ENCODE measurements at regions not wholly inside any gene's neighbourhood (a gene's known extent, or its start where the extent isn't known, plus 50 kb on each side); places are given as distances from the start of the nearest gene placed in this dataset.

DNA sequence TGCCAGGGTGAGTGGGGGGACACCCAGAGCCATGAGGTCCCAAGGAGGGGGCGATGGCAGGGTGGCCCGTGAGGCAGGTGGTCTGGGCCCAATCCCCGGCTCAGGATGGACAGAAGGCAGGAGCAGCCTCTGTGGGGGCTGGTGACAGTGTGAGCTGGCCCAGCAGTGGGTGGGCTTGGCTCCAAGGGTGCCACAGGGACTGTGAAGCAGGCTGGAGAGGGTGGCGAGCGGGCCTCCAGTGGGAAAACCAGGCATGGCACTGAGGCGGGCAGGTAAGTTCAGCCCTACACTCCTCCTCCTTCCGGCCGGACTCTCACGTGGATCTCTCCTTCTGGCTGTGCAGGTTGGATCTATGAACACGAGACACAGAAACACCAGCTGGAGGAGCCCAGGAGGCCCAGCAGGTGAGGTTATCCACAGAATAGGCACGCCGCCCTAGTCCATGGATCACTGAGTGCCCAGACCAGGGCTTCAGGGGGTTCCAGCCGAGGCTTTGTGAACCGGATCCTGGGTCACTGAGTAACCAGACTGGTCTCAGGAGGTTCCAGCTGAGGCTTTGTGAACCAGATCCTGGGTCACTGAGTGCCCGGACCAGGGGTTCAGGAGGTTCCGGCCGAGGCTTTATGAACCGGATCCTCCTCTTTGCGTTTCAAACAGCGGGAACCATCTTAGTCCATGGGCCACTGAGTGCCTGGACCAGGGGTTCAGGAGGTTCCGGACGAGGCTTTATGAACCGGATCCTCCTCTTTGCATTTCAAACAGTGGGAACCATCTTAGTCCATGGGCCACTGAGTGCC lies 76.4 kb upstream of the BHLHE23 start:
- H3K9me3 ChIP-seq: no peaks in the 10 kb centered on the region
- H3K4me3 ChIP-seq: no peak overlapping the region
- H3K27ac ChIP-seq: no peak overlapping the region
- TF ChIP-seq POLR2AphosphoS5 (IDR thresholded peaks at IDR 0.05; ENCODE audit: insufficient read depth in 1 of 2, low read depth in 1 of 2) (no peak), POLR2A (IDR thresholded peaks at IDR 0.05) (no peak)
- TF ChIP-seq, protein P1, sequence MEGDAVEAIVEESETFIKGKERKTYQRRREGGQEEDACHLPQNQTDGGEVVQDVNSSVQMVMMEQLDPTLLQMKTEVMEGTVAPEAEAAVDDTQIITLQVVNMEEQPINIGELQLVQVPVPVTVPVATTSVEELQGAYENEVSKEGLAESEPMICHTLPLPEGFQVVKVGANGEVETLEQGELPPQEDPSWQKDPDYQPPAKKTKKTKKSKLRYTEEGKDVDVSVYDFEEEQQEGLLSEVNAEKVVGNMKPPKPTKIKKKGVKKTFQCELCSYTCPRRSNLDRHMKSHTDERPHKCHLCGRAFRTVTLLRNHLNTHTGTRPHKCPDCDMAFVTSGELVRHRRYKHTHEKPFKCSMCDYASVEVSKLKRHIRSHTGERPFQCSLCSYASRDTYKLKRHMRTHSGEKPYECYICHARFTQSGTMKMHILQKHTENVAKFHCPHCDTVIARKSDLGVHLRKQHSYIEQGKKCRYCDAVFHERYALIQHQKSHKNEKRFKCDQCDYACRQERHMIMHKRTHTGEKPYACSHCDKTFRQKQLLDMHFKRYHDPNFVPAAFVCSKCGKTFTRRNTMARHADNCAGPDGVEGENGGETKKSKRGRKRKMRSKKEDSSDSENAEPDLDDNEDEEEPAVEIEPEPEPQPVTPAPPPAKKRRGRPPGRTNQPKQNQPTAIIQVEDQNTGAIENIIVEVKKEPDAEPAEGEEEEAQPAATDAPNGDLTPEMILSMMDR (IDR thresholded peaks at IDR 0.05): no peak
- DNase-seq (ENCODE audit: extremely low spot score in 2 of 2): no peak
- intact Hi-C loops (cut with DNase I): no loop called here
- H3K27me3 ChIP-seq: no peaks in the 10 kb centered on the region
- H3K36me3 ChIP-seq: no peaks in the 10 kb centered on the region
- no peaks in the 10 kb centered on the region for H3K4me1 ChIP-seq

DNA sequence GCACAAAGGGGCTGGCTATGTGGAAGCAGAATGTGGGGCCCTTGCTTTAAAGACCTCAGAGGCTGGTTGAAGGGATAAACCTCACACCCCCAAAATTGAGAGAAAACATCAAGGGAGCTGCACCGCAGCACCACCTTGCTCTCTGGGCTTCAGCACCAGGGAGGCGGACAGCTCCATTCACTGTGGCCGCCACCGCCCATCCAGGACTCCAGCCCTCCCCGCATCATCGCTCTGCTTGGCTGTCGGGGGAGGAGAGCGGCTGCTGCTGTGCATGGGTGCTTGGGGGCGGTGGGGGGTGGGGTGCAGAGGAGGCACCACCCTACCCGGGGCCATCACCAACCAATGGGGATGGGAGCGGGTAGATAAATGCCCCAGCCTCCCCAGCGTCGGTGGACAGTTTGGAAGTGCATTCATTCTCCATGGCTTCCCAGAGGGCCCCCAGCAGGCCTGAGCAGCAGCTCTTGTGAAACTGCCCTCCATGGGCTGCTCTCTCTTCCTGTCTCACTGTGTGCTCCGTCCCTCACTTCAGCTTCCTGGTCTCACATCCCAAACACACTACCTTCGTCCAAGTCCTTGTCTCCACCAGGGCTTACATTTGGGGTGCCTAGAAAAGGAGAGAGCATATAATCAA lies 75.7 kb upstream of the BHLHE23 start:
- no peaks in the 10 kb centered on the region for H3K4me1 ChIP-seq
- no peaks in the 10 kb centered on the region for H3K27me3 ChIP-seq
- H3K36me3 ChIP-seq: no peaks in the 10 kb centered on the region
- no peak for TF ChIP-seq POLR2A (IDR thresholded peaks at IDR 0.05)
- TF ChIP-seq, protein P1 (IDR thresholded peaks at IDR 0.05): no peak
- no peak for TF ChIP-seq POLR2AphosphoS5 (IDR thresholded peaks at IDR 0.05; ENCODE audit: insufficient read depth in 1 of 2, low read depth in 1 of 2)
- no peaks in the 10 kb centered on the region for H3K9me3 ChIP-seq
- no peak overlapping the region for H3K27ac ChIP-seq
- intact Hi-C loops (cut with DNase I): no loop called here
- DNase-seq (ENCODE audit: extremely low spot score in 2 of 2): no peak
- H3K4me3 ChIP-seq: no peak overlapping the region

DNA sequence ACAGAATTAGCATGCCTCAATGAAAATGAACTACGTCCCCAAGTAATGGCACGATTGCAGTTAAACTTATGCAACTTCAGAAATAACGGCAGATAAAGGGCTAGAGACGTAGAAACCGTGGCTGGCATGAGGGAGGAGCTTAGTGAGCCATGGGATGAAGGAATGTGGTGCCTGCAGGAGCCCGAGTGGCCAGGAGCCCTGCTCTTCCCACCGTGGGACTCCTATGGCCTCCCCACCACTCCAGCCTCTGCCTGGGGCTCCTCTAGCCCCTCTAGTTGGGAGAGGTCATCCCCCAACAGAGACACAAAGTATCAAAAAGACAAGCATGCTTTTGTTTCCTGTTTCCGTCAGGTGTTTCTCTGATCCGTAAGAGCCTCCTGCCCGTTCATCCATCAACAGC lies 75.1 kb upstream of the BHLHE23 start:
- intact Hi-C loops (cut with DNase I): no loop called here
- Histone ChIP-seq H3K27ac (no peak overlapping the region), H3K27me3 (no peaks in the 10 kb centered on the region), H3K9me3 (no peaks in the 10 kb centered on the region), H3K4me3 (no peak overlapping the region), H3K36me3 (no peaks in the 10 kb centered on the region), H3K4me1 (no peaks in the 10 kb centered on the region)
- TF ChIP-seq POLR2AphosphoS5 (IDR thresholded peaks at IDR 0.05; ENCODE audit: insufficient read depth in 1 of 2, low read depth in 1 of 2) (no peak), POLR2A (IDR thresholded peaks at IDR 0.05) (no peak)
- TF ChIP-seq, protein P1 (IDR thresholded peaks at IDR 0.05): no peak
- DNase-seq (ENCODE audit: extremely low spot score in 2 of 2): no peak

GRCh38 chr20:63081351-63081750 lies 74.6 kb upstream of the BHLHE23 start:
- no peaks in the 10 kb centered on the region for H3K9me3 ChIP-seq
- H3K27ac ChIP-seq: no peak overlapping the region
- H3K4me3 ChIP-seq: no peak overlapping the region
- no peaks in the 10 kb centered on the region for H3K27me3 ChIP-seq
- H3K36me3 ChIP-seq: no peaks in the 10 kb centered on the region
- intact Hi-C loops (cut with DNase I): no loop called here
- DNase-seq (ENCODE audit: extremely low spot score in 2 of 2): no peak
- H3K4me1 ChIP-seq: no peaks in the 10 kb centered on the region
- no peak for TF ChIP-seq POLR2AphosphoS5 (IDR thresholded peaks at IDR 0.05; ENCODE audit: insufficient read depth in 1 of 2, low read depth in 1 of 2)
- TF ChIP-seq POLR2A (IDR thresholded peaks at IDR 0.05): no peak
- TF ChIP-seq, protein P1 (IDR thresholded peaks at IDR 0.05): no peak

DNA sequence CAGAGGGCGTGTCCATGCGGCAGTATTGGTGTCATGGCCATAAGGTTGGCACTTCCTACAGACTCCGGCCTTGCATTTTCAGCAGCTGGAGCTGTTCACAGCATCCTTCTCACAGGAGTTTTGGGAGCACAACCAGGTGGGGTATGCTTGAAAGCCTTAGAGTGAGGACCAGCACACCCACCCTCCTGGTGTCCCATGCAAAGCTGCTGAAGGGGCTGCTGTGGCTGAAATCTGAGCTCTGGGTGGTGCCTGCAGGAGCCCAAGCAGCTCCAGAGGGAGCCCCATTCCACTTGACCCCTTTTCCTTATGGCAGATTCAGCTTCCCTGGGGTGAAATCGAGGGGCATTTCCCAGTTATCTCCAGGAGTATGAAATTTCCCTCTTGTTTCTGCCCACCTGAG lies 74.0 kb upstream of the BHLHE23 start:
- Histone ChIP-seq H3K36me3 (no peaks in the 10 kb centered on the region), H3K27me3 (no peaks in the 10 kb centered on the region), H3K4me3 (no peak overlapping the region), H3K4me1 (no peaks in the 10 kb centered on the region), H3K27ac (no peak overlapping the region), H3K9me3 (no peaks in the 10 kb centered on the region)
- no peak for DNase-seq (ENCODE audit: extremely low spot score in 2 of 2)
- TF ChIP-seq POLR2AphosphoS5 (IDR thresholded peaks at IDR 0.05; ENCODE audit: insufficient read depth in 1 of 2, low read depth in 1 of 2) (no peak), POLR2A (IDR thresholded peaks at IDR 0.05) (no peak)
- TF ChIP-seq, protein P1 (IDR thresholded peaks at IDR 0.05): no peak
- intact Hi-C loops (cut with DNase I): no loop called here

Data from vagina (tissue), 2 donors.